Loucy (cell line): ENCODE measurements at regions not wholly inside any gene's neighbourhood (a gene's known extent, or its start where the extent isn't known, plus 50 kb on each side); places are given as distances from the start of the nearest gene placed in this dataset.

Experiments
- CTCF ChIP-seq: fragments of 200-600 bp; sonication (generic); conservative IDR thresholded peaks from 2 replicates; pipeline ENCODE4 v1.5.1; 2014; ENCODE audit warnings: mild to moderate bottlenecking, antibody characterized with exemption, low read length
- EZH2phosphoT487 ChIP-seq: fragments of 200-600 bp; IDR thresholded peaks from 2 replicates; pipeline ENCODE4 v1.6.1; 2018; ENCODE audit warnings: antibody characterized with exemption, mild to moderate bottlenecking, moderate library complexity, borderline replicate concordance

GRCh38 chr2:30038419-30038818 lies 108.4 kb upstream of the YPEL5 start:
- no peak for TF ChIP-seq CTCF
- no peak for TF ChIP-seq EZH2phosphoT487
